Astrocyte (in vitro differentiated cells and primary cell): ENCODE measurements at regions not wholly inside any gene's neighbourhood (a gene's known extent, or its start where the extent isn't known, plus 50 kb on each side); places are given as distances from the start of the nearest gene placed in this dataset.

Experiments
- EZH2 ChIP-seq: IDR thresholded peaks from 2 replicates; pipeline ENCODE4 v1.6.1; 2012; ENCODE audit warnings: mild to moderate bottlenecking, low read length, inconsistent platforms; ENCODE audit not compliant: insufficient read depth
- TF ChIP-seq, protein P1 (sequence below): IDR thresholded peaks from 2 replicates; pipeline ENCODE4 v1.5.1; 2011; ENCODE audit warnings: low read depth, mild to moderate bottlenecking, inconsistent platforms, low read length, moderate library complexity; ENCODE audit not compliant: insufficient read depth

DNA sequence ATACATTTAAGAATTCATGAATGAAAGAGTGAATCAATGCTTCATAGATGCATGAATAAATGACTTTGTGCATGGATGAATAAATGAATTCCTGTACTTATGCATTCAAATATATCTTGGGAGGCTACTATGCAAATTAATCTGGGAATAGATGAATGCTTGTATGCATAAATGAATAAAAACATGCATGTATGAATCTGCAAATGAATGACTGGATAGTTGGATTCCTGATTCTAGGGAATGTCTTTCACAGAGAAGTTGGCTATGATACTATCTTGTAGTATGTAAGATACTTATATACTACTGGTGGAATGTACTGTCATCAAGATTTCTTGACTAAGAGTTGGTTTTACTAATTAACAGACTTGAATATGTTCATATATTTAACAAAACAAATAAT lies 75.3 kb upstream of the ASTN2 start:
- TF ChIP-seq, protein P1, sequence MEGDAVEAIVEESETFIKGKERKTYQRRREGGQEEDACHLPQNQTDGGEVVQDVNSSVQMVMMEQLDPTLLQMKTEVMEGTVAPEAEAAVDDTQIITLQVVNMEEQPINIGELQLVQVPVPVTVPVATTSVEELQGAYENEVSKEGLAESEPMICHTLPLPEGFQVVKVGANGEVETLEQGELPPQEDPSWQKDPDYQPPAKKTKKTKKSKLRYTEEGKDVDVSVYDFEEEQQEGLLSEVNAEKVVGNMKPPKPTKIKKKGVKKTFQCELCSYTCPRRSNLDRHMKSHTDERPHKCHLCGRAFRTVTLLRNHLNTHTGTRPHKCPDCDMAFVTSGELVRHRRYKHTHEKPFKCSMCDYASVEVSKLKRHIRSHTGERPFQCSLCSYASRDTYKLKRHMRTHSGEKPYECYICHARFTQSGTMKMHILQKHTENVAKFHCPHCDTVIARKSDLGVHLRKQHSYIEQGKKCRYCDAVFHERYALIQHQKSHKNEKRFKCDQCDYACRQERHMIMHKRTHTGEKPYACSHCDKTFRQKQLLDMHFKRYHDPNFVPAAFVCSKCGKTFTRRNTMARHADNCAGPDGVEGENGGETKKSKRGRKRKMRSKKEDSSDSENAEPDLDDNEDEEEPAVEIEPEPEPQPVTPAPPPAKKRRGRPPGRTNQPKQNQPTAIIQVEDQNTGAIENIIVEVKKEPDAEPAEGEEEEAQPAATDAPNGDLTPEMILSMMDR, result no peak
- no peak for TF ChIP-seq EZH2
